PC-9 (cell line): ENCODE measurements at regions not wholly inside any gene's neighbourhood (a gene's known extent, or its start where the extent isn't known, plus 50 kb on each side); places are given as distances from the start of the nearest gene placed in this dataset.

Source experiments
- BruUV-seq: library from RNA; stranded (reverse); fragments of 400-500 nt; replicated peaks from 2 replicates; lab custom pipeline; 2021; lab: Mats Ljungman, UMichigan
- CTCF ChIA-PET: fragments of 300-600 bp; sonication (Branson Sonifier 250); formaldehyde crosslinking; loops from one replicate; lab custom pipeline; 2022; ENCODE audit warnings: antibody characterized with exemption; lab: Charles Lee
- POLR2A ChIA-PET: fragments of 300-600 bp; sonication (Branson Sonifier 250); formaldehyde crosslinking; loops from one replicate; lab custom pipeline; 2022; ENCODE audit warnings: antibody characterized with exemption; ENCODE audit not compliant: unreplicated experiment; lab: Charles Lee
- DNase-seq, 2 experiments: peaks; one replicate each; pipeline versions ENCODE4 v3.0.0 to v3.0.0-alpha.2; 2015 to 2022; ENCODE audit warnings: mixed read lengths in 1 of 2
- H2AFZ ChIP-seq: fragments of 200-600 bp; sonication (generic); 2 replicates; pipeline ENCODE4 v1.8.1; 2017; ENCODE audit warnings: antibody characterized with exemption
- H3F3A ChIP-seq: fragments of 200-600 bp; sonication (generic); 2 replicates; pipeline ENCODE4 v1.8.1; 2017; ENCODE audit warnings: antibody characterized with exemption, mild to moderate bottlenecking, low read depth; ENCODE audit not compliant: insufficient read depth
- H3K27ac ChIP-seq: fragments of 200-600 bp; sonication (generic); 2 replicates; pipeline ENCODE4 v1.6.1; 2016; ENCODE audit warnings: mixed run types
- H3K27me3 ChIP-seq: fragments of 200-600 bp; sonication (generic); 2 replicates; pipeline ENCODE4 v1.6.1; 2016; ENCODE audit warnings: low read depth, mixed run types; ENCODE audit not compliant: insufficient read depth
- H3K36me3 ChIP-seq: fragments of 200-600 bp; sonication (generic); 2 replicates; pipeline ENCODE4 v1.6.1; 2016; ENCODE audit warnings: low read depth, mixed run types
- H3K4me1 ChIP-seq: fragments of 200-600 bp; sonication (generic); replicated peaks from 2 replicates; pipeline ENCODE4 v1.6.1; 2016; ENCODE audit warnings: mixed run types; ENCODE audit not compliant: insufficient read depth
- H3K4me2 ChIP-seq: fragments of 200-600 bp; sonication (generic); 2 replicates; pipeline ENCODE4 v1.6.1; 2017; ENCODE audit warnings: mixed run types
- H3K4me3 ChIP-seq: fragments of 200-600 bp; sonication (generic); 2 replicates; pipeline ENCODE4 v1.6.1; 2016; ENCODE audit warnings: mixed run types
- H3K79me2 ChIP-seq: fragments of 200-600 bp; sonication (generic); 2 replicates; pipeline ENCODE4 v1.6.1; 2017; ENCODE audit warnings: low read depth, mixed run types
- H3K9me2 ChIP-seq: fragments of 200-600 bp; sonication (generic); 2 replicates; pipeline ENCODE4 v1.8.1; 2017; ENCODE audit warnings: mild to moderate bottlenecking; ENCODE audit not compliant: insufficient read depth
- H3K9me3 ChIP-seq: fragments of 200-600 bp; sonication (generic); 2 replicates; pipeline ENCODE4 v1.8.1; 2016; ENCODE audit warnings: low read depth; ENCODE audit not compliant: insufficient read depth
- H4K20me1 ChIP-seq: fragments of 200-600 bp; sonication (generic); 2 replicates; pipeline ENCODE4 v1.8.1; 2017; ENCODE audit not compliant: insufficient read depth
- EZH2 ChIP-seq: fragments of 200-600 bp; sonication (generic); IDR thresholded peaks from 2 replicates; pipeline ENCODE4 v1.8.0; 2017; ENCODE audit warnings: antibody characterized with exemption, low read depth
- intact Hi-C: fragments of 100-400 bp; cut with micrococcal nuclease; formaldehyde crosslinking; loops from one replicate; pipeline ENCODE4 v1.10.0; 2022; ENCODE audit not compliant: unreplicated experiment
- TF ChIP-seq, protein P1 (sequence below): fragments of 200-600 bp; sonication (generic); conservative IDR thresholded peaks from 2 replicates; pipeline ENCODE4 v1.6.1; 2017; ENCODE audit warnings: mixed run types, antibody characterized with exemption, mild to moderate bottlenecking, moderate library complexity

DNA sequence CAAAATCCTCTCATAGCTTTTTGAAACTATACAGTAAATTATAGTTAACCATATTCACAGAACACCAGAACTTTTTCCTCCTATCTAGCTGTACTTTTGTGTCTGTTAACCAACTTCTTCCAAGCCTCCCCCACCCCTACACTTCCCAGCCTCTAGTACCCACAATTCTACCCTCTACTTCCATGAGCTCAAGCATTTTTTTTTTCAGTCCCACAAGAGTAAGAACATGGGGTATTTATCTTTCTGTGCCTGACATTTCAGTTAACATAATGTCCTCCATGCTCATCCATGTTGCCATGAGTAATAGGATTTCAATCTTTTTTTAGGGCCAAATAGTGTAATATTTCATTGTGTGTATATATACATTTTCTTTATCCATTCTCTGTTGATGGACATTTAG lies 128.3 kb upstream of the MAN2A1 start:
- BruUV-seq = no TSS peak
- POLR2A ChIA-PET = no interaction called here
- Histone ChIP-seq H3F3A (no peaks in the 10 kb centered on the region), H3K9me2 (no peaks in the 10 kb centered on the region), H3K79me2 (no peaks in the 10 kb centered on the region), H3K4me2 (no peak overlapping the region), H4K20me1 (no peaks in the 10 kb centered on the region), H3K4me3 (no peak overlapping the region), H3K9me3 (no peaks in the 10 kb centered on the region), H2AFZ (no peak overlapping the region), H3K36me3 (no peaks in the 10 kb centered on the region), H3K27ac (no peak overlapping the region), H3K4me1 (no peaks in the 10 kb centered on the region), H3K27me3 (no peaks in the 10 kb centered on the region)
- CTCF ChIA-PET = no interaction called here
- intact Hi-C loops = no loop called here
- no peak for DNase-seq
- TF ChIP-seq, protein P1, sequence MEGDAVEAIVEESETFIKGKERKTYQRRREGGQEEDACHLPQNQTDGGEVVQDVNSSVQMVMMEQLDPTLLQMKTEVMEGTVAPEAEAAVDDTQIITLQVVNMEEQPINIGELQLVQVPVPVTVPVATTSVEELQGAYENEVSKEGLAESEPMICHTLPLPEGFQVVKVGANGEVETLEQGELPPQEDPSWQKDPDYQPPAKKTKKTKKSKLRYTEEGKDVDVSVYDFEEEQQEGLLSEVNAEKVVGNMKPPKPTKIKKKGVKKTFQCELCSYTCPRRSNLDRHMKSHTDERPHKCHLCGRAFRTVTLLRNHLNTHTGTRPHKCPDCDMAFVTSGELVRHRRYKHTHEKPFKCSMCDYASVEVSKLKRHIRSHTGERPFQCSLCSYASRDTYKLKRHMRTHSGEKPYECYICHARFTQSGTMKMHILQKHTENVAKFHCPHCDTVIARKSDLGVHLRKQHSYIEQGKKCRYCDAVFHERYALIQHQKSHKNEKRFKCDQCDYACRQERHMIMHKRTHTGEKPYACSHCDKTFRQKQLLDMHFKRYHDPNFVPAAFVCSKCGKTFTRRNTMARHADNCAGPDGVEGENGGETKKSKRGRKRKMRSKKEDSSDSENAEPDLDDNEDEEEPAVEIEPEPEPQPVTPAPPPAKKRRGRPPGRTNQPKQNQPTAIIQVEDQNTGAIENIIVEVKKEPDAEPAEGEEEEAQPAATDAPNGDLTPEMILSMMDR = no peak
- TF ChIP-seq EZH2 = no peak

DNA sequence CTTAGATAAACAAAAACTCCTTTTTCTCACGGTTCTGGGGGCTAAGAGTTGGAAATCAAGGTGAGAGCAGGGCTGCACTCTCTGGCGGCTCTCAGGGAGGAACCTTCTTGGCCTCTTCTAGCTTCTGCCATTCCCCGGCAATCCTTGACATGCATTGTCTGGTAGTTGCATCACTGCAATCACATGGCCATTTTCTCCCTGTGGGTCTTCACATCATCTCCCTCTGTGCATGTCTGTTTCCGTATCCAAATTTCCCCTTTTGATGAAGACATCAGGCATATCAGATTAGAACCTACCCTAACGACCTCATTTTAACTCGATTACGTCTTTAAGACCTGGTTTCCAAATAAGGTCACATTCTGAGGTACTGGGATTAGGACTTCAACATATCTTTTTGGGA lies 129.2 kb upstream of the MAN2A1 start:
- TF ChIP-seq, protein P1 = no peak
- no peak for TF ChIP-seq EZH2
- no TSS peak for BruUV-seq
- no peaks in the 10 kb centered on the region for H3K79me2 ChIP-seq

DNA sequence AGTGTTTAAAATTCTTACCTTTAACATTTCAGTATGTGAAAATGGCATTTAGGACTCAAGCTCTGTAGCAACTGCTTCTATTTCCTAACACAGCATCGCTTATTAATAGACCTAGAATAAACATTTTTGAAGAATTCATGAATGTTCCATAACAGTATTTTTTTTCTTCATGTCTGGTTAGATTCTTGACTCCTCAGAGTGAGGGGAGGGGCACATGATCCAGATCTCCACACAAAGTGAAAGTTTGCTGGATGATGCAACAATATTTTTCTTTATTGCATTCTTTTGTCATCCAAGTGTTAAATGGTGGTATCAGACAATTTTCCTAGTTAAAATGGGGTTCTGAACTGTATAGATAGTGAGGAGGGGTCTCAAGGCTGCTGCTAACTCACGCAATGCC lies 130.8 kb upstream of the MAN2A1 start:
- Histone ChIP-seq H4K20me1 (no peaks in the 10 kb centered on the region), H3K4me2 (no peak overlapping the region), H3K9me3 (no peaks in the 10 kb centered on the region), H3K4me1 (no peaks in the 10 kb centered on the region), H2AFZ (no peak overlapping the region), H3K27ac (no peak overlapping the region), H3K4me3 (no peak overlapping the region), H3K36me3 (no peaks in the 10 kb centered on the region), H3K9me2 (no peaks in the 10 kb centered on the region), H3K79me2 (no peaks in the 10 kb centered on the region), H3K27me3 (no peaks in the 10 kb centered on the region), H3F3A (no peaks in the 10 kb centered on the region)
- POLR2A ChIA-PET = no interaction called here
- BruUV-seq = no TSS peak
- DNase-seq = no peak
- CTCF ChIA-PET = no interaction called here
- intact Hi-C loops = no loop called here
- TF ChIP-seq, protein P1 = no peak
- no peak for TF ChIP-seq EZH2

More for the DNA sequence above, 129.2 kb upstream of the MAN2A1 start:
- Histone ChIP-seq H3F3A (no peaks in the 10 kb centered on the region), H3K4me2 (no peak overlapping the region), H3K9me3 (no peaks in the 10 kb centered on the region), H4K20me1 (no peaks in the 10 kb centered on the region), H2AFZ (no peak overlapping the region), H3K4me1 (no peaks in the 10 kb centered on the region), H3K27me3 (no peaks in the 10 kb centered on the region), H3K36me3 (no peaks in the 10 kb centered on the region), H3K27ac (no peak overlapping the region), H3K4me3 (no peak overlapping the region), H3K9me2 (no peaks in the 10 kb centered on the region)
- POLR2A ChIA-PET = no interaction called here
- CTCF ChIA-PET = no interaction called here
- intact Hi-C loops = no loop called here
- DNase-seq = no peak
